HG02642 (cell line): ENCODE measurements at regions not wholly inside any gene's neighbourhood (a gene's known extent, or its start where the extent isn't known, plus 50 kb on each side); places are given as distances from the start of the nearest gene placed in this dataset.
"Not testable (repeated sequence)": the region's sequence is repeated elsewhere in the genome, so short reads cannot be mapped to it uniquely, and the experiment has no call there.

Experiments
- ATAC-seq: cut with Tn5 transposase; IDR thresholded peaks from one replicate; pipeline ENCODE4 v1.9.1; 2021; ENCODE audit warnings: mild to moderate bottlenecking; ENCODE audit not compliant: unreplicated experiment, poor library complexity

GRCh38 chr10:108684431-108684830 is 1238.9 kb downstream of the XPNPEP1 start:
- ATAC-seq: no peak

DNA sequence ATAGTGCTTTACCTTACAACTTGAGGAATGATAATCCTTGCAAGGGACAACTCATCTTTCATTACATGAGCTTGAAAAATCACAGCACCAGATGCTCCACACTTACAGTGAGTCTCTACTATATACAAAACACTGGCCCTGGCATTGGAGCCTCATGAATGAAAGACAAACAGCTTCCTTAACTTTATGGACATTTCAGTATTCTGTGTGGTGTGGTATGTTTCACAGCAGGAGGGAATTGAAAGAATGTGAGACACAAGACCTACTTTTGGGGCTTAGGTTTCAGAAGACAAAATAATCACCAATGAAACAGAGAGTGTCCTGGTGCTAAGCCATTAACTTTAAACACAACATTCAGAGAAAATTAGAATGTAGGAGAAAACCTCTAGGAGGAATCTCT is 1249.6 kb downstream of the XPNPEP1 start:
- ATAC-seq: no peak

DNA sequence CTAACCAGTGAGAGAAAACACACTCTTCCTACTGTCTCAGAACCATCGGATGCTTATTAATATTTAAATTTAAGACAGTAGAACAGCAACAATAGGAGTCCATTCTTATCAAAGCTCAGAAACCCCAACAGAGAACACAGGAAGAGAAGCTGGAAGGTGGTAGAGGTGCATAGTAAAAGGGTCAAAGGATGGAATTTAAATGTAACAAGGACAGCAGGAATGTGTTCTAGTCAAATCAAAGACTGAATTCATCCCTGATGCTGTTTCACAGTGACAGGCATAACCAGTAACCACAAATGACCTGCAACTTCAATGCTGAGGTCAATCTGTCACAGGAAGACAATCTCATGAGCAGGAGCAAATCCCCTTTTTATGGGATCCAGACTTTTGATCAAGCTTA is 1259.7 kb downstream of the XPNPEP1 start:
- ATAC-seq: no peak

- no peak for ATAC-seq
Measured at GRCh38 chr10:108662975-108663374, 1260.3 kb downstream of the XPNPEP1 start.

GRCh38 chr10:108655057-108655456 is 1268.3 kb downstream of the XPNPEP1 start:
- ATAC-seq: no peak

DNA sequence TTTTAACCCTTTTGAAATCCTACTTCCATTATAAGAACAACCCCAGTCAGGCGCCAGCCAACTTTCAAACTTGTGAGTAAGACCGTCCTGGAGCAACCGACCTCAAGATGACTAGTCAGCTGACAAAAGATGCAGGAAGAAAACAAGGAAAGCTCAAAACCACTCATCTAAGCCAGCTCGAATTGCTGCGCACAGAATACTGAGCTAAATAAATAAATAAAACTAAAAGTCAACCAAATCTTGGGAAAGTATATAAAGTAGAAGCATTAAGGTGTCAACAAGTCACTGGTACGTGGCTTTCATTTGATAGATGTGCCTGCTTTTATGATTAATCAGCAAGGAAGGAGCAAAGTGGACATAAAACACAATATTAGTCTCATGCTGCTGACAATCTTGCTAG is 1269.8 kb downstream of the XPNPEP1 start:
- no peak for ATAC-seq

DNA sequence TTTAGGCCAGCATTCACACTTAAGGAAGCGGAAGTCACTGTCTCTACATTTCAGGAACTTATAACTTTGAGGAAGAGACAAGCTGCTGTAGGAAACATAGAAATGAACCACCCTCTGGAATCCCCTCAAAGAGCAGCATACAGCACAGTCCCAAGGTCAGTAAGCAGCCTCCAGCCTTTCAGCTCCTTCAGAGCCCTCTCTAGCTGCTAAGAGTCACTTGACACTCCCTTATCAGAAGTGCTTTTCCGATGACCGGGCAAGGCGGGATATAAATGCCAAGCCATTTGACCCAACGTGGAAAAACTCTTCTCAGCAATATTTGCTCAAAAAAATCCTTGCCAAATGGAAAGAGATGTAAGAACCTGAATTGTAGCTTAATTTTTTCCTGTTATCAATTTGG is 1284.3 kb downstream of the XPNPEP1 start:
- no peak for ATAC-seq

GRCh38 chr10:108638225-108638624 is 1285.1 kb downstream of the XPNPEP1 start:
- no peak for ATAC-seq

DNA sequence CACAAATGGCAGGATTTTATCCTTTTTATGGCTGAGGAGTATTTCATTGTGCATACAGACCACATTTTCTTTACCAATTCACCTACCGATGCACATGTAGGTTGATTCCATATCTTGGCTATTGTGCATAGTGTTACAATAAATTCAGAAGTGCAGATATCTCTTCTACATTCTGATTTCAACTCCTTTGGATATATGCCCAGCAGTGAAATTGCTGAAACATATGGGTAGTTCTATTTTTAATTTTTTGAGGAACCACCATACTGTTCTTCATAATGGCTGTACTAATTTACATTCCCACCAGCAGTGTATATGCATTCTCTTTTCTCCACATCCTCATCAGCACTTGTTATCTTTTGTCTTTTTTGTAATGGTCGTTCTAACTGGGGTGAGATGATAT is 1290.3 kb downstream of the XPNPEP1 start:
- ATAC-seq: no peak

DNA sequence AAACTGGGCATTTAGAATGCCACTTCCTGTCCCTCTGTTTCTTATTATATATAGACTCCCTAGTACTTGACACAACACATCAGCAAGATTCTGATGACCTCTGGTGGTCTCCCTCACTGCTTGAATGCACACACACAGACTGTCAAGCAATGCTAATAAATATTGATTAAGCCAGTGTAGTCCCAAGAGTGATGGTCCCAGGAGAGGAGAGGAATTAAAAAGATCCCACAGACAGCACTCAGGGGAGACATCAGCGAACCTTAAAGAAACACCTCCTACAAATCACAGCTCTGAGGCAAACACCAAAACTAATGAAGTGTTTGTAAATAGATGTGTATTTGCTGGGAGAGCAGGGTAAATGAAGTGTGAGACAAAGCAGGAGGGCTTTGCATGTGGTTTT is 1291.2 kb downstream of the XPNPEP1 start:
- ATAC-seq: no peak

- ATAC-seq: peak; percentile 74
Measured at GRCh38 chr10:108631332-108631731, 1292.0 kb downstream of the XPNPEP1 start.

DNA sequence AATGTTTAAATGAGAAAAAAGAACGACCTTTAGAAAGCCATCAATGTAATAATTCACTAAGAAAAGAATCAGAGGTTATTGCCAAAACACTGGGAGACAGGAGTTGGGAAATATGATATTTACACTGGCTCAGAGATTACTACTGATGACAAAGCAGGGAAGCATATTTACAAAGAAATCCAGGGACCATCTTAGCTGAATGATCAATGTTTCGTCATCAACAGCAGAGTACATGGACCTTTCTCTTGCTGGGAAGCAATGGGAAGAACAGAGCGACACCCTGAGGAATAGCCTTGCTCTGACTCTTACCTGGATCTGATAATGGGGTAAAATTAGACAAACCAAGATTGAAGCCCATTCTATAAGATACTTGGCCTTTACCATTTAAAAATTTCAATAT is 1293.5 kb downstream of the XPNPEP1 start:
- no peak for ATAC-seq

GRCh38 chr10:108624052-108624451 is 1299.3 kb downstream of the XPNPEP1 start:
- ATAC-seq: no peak

GRCh38 chr10:108620821-108621534 is 1302.3 kb downstream of the XPNPEP1 start:
- ATAC-seq: no peak

DNA sequence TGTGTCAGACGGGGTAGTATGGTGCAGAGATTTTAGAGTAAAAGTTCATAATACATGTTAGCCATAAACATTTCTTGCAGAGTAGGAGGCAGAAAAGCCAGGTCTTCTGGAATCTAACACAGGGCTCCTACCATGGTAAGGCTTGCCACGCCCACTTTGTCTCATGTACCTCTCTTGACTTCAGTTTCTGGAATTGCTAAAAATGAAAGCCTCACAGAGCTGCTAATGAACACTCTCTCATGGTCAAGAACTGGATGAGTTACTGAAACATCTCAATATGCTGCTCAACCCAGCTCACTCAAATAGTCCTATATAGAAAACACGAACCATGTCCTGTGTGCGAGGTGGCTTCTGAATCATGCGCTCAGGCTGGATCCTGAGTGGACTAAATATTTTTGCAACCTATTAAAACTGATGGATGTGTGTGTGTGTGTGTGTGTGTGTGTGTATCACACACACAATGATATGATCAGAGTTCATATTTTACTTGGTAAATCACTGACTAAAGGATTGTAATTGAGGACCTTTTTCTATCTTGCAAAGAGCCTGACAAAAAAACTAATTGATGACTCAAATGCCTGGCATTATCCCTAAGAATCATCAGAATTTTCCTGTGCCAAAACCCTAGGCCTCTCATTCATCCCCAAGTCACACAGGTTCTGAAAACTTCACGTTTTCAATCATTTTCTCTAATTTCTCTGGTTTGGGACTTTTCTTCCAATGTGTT is 1306.6 kb downstream of the XPNPEP1 start:
- no peak for ATAC-seq

- no peak for ATAC-seq
Measured at GRCh38 chr10:108615576-108616320, 1307.6 kb downstream of the XPNPEP1 start.

DNA sequence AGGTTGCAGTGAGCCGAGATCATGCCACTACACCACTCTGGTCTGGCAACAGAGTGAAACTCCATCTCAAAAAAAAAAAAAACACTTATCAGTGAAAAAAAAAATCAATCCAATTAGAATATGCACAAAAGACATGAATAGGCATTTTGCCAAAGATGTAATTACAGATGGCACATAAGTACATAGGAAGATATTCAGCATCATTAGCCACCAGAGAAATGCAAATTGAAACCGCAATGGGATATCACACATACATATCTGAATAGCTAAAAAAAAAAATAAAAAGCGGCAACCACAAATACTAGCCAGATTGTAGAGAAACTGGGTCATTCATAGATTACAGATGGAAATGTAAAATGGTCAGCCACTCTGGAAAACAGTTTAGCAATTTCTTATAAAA is 1310.8 kb downstream of the XPNPEP1 start:
- ATAC-seq: no peak

DNA sequence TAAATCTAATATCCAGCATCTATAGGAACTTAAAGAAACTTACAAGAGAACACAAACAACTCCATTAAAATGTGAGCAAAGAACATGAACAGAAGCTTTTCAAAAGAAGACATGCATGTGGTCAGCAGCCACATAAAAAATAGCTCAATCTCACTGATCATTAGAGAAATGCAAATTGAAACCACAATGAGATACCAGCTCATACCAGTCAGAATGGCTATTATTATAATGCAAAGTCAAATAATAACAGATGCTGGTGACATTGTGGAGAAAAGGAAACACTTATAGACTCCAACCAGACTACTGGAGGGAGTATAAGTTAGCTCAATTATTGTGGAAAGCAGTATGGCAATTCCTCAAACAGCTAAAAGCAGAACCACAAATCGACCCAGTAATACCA is 1314.5 kb downstream of the XPNPEP1 start:
- no peak for ATAC-seq

GRCh38 chr10:108601851-108602250 is 1321.5 kb downstream of the XPNPEP1 start:
- no peak for ATAC-seq

- not testable (repeated sequence) for ATAC-seq
Measured at GRCh38 chr10:108600511-108600910, 1322.8 kb downstream of the XPNPEP1 start.

GRCh38 chr10:108599317-108599716 is 1324.0 kb downstream of the XPNPEP1 start:
- peak; percentile 49 for ATAC-seq
